LoVo (cell line): ENCODE measurements at regions not wholly inside any gene's neighbourhood (a gene's known extent, or its start where the extent isn't known, plus 50 kb on each side); places are given as distances from the start of the nearest gene placed in this dataset.

Experiments
- DNase-seq: peaks from one replicate; pipeline ENCODE4 v3.0.0-alpha.2; 2016; ENCODE audit warnings: low spot score

DNA sequence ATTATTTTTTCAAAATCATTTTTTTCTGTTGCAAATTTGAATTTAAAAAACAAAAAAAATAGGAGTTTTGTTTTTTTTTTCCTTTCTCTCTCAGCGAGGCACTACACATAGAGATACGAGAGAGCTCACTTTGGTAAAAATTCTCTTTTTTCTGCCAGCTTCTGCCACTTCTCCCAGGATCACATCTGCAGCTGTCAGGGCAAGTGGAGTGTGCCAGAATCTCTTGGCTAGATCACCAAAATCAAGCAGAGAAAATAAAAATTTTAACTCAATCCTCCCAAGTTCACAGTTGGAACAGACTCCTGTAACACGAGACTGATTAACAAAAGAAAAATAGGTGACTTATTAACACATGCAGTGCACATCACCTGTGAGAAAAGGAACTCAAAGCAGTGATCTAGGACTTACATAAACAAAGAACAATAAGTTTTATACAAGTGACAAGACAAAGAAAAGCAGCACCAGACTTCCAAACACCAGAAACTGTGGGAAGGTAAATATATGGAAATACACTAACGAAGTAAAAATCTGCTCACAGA is 213.2 kb upstream of the ZFP42 start:
- no peak for DNase-seq

DNA sequence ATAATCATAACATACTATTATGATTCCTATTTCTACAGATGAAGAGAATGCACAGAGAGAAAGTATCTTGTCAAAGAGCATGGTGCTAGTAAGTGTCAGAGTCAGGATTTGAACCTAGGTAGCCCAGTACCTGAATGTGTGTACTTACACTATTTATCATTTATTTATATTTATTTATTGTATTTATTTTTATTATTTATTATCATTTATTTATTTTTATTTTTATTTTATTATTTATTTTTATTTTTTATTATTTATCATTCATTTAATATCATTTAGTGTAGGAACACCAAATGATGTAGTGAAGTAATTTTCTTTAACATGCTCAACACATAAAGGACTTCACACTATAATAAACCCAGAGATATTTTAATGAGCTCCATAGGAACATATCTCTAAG is 209.4 kb upstream of the ZFP42 start:
- no peak for DNase-seq

DNA sequence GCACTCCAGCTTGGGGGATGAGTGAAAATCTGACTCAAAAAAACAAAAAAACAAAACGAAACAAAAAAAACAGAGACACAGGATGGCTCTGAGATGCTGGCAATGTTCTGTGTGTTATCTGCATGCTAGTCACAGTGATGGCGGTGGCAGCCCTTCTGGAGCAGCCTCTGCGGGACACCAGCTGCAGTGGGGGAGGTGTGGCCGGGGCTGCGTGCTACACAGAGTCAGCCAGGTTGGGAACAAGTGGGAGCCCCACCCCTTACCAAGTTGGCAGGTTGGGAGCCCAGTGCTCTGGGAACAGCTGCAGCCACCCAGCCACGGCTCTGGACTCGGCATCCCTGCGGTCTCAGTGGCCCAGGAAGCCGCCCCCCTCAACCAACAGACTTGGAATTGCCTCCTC is 206.5 kb upstream of the ZFP42 start:
- DNase-seq: no peak

DNA sequence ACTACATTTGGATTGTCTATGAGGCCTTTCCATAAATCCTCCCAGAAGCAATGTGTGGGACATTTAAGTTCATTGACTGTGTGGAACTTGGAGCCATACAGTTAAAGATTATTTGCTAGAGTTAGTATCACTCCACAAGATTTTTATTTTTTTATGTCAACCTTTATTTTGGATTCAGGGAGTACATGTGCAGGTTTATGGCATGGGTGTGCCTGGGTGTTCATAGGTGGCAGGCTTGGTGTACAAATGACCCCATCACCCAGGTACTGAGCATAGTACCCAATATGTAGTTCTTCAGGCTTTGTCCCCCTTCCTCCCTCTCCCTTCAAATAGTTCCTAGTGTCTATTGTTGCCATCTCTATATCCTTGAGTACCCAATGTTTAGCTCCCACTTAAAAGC is 199.8 kb upstream of the ZFP42 start:
- DNase-seq: no peak

DNA sequence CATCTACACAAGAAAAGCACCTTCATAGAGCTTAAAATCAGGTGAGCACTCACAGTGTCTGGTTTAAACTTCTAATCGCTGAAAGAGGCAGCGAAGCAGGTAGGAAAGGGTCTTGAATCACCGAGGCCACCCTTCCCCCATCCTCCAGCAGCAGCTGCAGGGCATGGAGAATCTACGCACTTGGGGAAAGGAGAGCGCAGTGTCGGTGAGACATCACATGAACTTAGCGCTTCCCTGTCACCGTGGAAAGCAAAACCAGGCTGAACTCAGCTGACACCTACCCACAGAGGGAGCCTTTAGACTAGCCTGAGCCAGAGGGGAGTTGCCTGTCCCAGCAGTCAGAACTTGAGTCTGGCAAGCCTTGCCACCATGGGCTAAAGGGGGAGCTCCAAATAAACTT is 197.2 kb upstream of the ZFP42 start:
- DNase-seq: no peak

DNA sequence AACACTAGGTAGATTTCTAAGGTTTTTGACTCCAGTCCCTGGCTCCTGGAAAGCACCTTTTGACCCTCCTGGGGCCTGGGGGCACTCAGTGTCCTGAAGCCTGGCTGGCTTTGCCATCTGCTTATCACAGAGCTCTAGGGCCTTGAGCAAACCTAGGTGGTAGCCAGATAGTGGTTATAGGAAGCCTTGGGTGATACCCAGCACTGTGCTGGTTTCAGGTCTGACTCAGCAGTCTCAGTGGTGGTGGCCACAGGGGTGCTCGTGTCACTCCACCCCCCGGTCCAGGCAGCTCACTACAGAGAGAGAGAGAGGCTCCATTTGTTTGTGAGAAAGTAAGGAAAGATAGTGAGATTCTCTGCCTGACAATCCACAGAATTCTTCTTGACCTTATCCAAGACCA is 195.8 kb upstream of the ZFP42 start:
- DNase-seq: no peak

DNA sequence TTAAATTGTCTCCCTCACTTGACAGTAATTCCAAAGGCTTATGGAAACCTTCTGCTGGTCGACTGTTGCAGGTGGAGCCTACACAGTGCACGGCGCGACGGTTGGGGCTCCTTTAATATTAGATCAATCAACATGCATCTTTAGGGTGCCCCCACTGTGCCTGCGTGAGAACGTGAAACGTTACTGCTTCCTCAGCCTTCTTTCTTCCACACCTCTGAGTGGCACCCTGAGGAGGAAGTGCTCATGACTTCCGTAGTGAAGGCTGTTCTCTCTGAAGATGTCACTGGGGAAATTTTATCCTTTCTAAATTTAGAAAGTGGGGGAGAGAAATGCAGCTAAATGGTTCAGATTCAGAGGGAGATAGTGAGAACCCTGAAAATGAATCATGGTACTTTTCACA is 184.0 kb upstream of the ZFP42 start:
- DNase-seq: no peak

DNA sequence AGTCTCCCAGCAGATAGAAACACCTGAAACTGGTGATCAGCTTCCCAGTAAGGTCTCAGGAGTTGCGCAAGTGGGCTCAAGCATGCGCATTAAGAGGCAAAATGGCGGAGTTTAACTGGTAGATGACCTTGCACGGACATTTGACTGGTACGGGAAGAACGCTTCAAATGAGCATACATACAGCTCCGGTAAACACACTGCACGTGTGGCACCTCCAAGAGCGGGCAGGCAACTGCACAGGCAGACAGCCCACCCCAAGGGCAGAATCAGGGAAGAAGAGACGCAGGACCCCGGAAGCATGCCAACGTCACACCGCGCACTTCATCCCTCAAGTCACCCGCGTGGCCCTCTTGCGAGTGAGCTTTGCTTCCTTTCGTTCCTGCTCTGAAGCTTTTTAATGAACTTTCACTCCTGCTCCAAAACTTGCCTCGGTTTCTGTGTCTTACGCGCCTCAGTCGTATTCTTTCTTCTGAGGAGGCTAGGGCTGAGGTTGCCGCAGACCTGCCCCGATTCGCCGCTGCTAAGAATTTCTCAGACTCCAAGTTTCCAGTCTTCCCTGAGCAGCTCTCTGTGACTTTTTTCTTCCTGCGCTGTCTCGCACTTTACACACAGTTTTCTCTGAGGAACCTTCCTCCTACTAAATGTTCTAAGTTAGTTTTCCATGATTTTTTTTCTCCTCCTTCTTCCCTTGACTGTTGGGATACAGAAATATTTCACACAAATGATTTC is 180.7 kb upstream of the ZFP42 start:
- DNase-seq: no peak

DNA sequence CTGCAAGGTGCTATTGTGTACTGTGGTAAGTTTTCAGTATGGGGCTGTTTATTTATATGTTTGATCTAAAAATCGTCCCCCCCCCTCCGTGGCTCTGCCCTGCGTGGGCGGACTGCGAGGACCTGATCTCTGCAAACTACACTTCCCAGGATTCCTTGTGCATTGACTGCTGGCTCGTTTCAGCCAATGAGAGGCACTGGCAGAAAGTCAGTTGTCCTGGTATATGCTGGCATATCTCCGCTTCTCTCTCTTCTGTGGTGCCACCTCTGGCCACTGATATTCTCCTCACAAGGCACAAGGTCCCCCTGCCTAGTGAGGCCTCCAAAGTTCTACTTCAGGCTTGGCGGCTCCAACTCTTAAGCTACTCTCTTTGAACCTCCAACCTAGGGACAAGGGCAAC is 168.8 kb upstream of the ZFP42 start:
- no peak for DNase-seq

DNA sequence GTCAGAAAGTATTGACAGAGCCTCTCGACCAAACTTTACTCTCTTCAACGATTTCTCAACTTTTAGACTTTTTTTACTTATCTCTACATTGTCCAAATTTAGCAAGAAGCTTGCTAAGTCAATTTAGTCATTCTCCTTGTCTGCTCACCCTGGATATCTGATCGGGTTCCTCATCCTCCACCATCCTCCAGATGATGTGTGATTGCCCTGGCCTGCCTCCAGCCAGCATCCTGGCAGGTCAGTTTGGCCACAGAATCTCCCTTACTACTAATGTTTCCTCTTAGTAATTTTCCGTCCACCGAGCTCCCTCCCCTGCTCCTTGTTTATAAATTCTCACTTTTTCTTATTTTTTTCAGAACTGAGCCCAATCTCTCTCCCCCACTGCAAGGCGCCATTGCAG is 167.9 kb upstream of the ZFP42 start:
- no peak for DNase-seq

DNA sequence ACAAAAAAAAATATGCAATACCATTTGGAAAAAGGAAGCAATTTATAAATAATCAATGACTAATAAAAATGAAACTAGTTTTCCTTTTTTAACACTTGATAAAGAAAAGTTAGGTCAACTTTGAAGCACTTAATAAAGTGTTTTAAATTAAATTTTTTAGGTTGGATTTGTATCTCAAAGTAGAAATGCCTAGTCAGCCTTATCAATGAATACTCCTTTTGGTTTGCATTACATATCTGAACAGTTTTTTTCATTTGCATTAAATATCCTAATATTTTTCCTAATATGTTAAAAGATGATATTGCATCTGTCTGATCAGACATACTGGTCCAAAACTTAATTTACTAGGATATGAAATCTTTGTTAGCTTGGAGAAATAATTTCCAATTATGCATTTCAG is 155.8 kb upstream of the ZFP42 start:
- DNase-seq: no peak

DNA sequence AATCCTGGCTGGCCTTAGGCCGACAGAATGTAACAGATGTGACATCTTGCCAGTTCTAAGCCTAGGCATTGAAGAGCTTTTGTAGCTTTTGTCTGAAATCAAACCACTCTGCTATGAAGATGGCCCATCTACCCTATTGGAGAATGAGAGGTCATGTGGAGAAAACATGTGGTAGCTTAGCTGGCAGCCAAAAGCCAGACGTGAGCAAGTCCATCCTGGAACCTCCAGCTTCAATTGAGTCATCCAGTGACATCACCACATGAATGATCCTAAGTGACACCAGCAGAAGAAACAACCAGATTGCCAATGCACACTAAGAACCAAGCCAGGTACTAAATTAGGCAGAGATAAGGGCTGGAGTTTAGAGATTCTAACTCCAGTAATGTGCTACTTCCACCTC is 154.8 kb upstream of the ZFP42 start:
- DNase-seq: no peak

DNA sequence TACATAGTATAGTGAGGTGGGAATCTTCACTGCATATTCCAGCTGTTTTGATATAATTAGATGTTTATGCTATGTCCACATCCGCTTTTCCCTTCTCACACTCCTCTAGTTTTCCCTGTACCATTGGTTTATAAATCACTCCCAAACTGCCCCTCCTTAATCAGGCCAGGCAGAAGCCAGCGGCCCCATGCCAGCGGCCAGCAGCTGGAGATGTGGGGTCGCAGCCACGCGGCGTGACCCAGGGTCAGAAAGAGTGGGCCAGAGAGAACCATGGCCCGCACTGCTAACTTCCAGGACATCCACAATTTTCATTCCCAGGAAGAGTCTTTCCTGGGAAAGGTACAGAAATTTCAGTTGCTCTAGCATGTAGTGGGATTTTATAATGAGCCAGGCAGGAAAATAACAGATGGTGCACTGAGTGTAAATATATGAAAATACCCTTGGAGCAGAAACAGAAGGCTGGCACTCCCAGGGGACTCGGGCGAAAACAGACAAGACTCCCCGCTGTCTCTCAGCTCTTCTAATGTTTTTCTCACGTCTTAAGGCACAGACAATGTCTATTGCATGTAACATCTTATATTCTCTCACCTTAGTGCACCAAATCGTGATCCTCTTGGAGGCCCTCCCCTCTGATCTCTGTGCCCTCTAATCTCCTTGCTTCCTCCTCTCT is 145.9 kb upstream of the ZFP42 start:
- no peak for DNase-seq

DNA sequence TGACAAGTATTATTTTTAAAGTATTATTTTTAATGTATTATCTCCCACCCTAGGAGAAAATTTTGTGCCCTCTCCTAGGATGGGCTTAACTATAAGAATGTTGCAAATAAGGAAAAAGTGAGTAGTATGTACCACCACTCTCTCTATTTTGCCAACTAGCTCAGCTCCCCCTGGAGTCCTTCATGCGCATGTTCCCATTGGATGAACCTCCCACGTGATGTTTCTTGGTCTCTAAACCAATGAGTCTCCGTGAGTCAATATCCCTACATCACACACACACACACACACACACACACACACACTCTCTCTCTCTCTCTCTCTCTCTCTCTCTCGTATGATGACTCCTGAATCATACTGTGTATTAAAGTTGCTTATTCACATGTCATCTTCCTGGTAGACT is 129.7 kb upstream of the ZFP42 start:
- no peak for DNase-seq

DNA sequence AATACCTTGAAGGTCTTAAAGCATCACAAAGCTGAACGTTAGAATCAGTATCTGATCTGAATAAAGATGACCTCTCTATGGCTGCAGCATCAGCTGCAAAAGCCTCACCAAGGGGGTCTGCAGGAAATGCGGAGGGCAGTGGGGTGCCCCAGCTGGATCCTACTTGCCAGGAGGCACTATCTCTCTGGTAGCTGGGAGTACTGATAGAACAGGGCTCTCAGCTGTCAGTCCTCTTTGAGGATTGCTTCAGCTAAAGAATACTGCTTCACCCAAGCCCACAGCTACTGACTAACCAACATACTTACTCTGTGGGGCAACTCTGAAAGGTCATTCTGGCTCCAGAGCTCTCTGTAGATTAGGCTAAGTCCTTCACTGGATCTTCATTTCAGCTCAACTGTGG is 112.5 kb upstream of the ZFP42 start:
- no peak for DNase-seq

DNA sequence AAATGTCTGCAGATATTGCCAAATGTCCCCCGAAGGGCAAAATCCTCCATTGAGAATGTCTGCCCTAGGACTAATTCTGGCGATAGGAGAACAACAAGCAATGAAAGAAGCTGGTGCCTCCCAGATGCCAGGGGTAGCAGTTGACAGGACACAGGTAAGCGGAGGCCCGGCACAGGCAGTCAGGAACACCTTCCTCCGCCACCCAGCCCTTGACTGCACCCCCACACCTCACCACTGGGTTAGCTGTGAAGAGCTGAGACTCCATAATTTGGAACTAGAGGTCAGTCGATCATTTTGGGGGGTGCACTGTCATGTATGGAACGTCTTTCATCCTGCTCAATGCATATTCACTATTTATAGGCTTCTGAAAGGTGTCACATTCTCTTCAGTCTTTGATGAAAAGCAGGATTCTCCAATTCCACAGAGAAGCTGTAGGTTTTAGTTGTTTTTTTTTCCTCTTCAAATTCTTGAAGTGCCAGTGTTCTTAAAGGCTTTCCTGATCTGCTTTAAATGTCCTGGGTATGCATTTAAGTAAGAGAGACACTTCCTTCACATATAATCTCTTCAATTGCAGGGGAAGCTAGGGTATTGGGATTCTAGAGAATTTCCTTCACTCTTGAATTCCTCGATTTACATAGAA is 111.6 kb upstream of the ZFP42 start:
- no peak for DNase-seq

DNA sequence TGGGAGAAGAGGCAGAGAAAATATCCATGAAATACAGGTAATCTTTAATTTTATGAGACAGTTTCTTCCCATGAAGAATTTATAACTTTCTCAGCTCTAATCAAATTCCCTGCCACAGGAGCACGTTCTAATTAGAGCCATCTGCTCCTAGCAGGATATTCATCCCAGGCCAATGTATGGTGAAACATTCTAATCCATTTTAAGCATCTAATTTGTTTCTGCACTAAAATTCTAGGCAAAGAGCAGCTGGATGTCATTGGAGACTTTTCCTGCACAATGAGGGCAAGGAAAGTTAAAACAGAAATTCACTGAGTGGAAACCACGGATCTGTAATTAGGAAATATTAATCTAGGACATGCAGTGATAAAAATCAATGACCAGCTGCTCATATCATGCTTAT is 107.7 kb upstream of the ZFP42 start:
- DNase-seq: no peak

DNA sequence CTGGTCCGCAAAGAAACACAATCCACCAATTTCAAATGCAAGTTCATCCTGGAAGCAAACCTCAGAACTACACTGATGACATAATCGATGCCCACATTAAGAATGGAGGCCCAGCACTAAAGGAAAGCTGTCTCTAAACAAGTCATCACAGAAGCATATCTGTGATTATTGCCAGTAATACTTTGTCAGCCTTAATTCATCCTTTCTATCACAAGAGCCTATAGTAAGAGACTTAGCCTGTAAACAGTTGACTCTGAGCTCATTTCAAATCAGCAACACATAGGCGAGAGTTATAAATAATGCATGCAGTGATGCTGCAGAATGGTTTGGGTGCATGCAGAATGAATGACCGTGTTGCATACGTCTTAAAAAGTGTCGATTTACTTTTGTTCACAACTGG is 105.9 kb upstream of the ZFP42 start:
- no peak for DNase-seq

DNA sequence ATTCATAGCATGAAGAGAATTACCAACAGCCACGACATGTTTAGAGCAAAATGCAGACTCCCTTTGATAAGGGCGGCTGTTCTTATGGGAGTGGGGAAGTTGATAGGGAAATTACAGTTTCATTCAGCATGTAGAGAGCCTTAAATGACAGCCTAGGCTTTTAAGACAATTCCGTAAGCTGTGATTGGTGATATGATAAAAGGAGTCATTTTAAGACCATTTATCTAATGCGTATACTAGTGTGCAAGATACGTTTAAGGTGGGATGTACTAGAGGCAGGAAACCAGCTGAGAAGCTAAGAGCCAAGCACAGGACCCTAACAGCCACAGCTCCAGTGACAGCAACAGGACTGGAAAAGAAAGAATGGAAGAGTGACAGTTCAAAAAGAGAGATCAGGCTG is 102.2 kb upstream of the ZFP42 start:
- DNase-seq: no peak

DNA sequence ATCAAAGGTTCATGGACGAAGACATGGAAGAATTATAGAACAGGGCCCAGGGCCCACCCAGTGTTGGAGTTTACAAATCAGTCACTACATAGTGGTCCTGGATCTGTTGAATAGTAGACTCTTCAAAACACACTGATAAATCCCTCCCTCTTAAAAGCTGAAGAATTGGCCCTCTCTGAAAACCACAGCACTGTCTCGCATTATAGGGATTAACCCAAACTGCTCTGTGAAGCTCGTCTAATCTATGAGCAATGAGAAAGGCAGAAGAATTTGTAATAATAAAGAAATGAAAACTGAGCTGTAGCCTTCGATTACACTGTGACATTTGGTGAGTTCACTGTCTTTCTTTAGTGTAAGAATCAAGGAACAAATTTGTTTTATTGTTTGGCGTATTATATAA is 92.5 kb upstream of the ZFP42 start:
- DNase-seq: no peak

DNA sequence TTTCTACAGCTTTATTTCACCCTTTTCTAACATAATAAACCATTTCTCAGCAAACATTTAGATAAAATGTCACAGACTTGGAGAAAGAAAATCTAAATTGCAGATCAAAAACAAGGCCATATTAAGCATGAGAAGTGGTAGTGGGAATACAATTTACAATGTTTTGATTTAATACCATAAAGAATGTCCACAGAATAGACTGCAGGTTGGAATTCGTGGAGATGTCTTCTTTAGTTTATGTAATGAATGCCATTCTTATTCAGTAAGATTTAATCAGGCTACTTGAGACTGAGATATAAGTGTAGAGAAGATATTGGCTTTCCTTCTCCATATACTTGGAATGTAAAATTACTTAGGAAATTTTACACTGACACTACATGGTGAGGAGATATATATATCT is 91.9 kb upstream of the ZFP42 start:
- DNase-seq: no peak

DNA sequence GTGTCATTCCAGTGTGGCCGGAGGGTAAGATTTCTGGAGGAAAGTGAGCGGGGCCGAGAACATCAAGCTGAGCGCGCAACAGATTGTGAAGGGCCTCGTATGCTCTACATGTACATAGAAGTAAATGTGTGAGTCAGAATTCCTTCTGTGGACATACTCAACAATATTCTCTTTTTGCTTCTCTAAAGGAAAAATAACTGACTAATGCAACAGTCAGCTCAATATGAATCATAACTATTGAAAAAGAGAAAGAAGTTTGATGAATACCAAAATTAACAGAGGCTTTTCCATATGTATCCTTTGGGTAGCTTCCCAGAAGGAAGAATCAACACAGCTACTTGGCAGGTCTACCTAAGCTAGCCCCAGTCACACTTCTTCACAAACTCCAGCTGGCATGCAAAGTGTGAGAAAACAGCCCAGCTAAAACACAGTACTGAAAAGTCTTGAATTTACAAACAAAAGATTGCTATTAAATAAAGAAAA is 87.5 kb upstream of the ZFP42 start:
- no peak for DNase-seq

DNA sequence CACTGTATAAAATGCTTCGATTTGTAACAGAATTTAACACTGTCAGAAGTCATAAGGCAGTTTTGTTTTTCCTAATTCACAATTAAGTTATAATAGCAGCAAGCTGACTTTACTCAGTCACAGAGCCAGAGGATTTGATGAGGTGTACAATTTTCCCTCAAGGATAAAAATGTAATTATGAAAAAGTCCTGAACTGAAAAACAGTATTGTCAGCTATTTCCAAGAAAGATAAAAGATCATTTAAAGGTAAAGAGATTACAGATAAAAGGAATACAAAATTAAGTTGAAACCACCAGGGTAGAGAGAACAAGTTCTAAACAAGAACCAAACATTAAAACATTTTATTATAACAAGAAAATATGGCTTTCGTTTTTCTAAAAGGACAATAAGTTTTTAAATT is 86.8 kb upstream of the ZFP42 start:
- no peak for DNase-seq
